Gastroesophageal sphincter (tissue), 4 donors: ENCODE measurements at regions not wholly inside any gene's neighbourhood (a gene's known extent, or its start where the extent isn't known, plus 50 kb on each side); places are given as distances from the start of the nearest gene placed in this dataset.

Experiments
- ATAC-seq: fragments of 150-250 bp; one replicate; pipeline ENCODE4 v1.9.1; 2016; ENCODE audit warnings: mild to moderate bottlenecking, moderate library complexity
- H3K27ac ChIP-seq, 4 donors: fragments of 200-600 bp; sonication (generic) in 3 of 4; 1 replicate in 3 of 4; 2 replicates in 1 of 4; pipeline ENCODE4 v1.5.1; 2016 to 2019
- H3K27me3 ChIP-seq: fragments of 200-600 bp; sonication (generic); one replicate; pipeline ENCODE4 v1.5.1; 2019
- H3K36me3 ChIP-seq, 2 donors: fragments of 200-600 bp; sonication (generic); one replicate each; pipeline ENCODE4 v1.5.1; 2019; ENCODE audit warnings: control low read depth in 1 of 2
- H3K4me1 ChIP-seq, 3 donors: fragments of 200-600 bp; sonication (generic); 1 replicate in 2 of 3; 2 replicates in 1 of 3; pipeline ENCODE4 v1.5.1; 2016 to 2019; ENCODE audit warnings: control low read depth in 2 of 3
- H3K4me3 ChIP-seq, 2 donors: fragments of 200-600 bp; sonication (generic); one replicate each; pipeline ENCODE4 v1.5.1; 2019; ENCODE audit warnings: mild to moderate bottlenecking in 1 of 2, moderate library complexity in 1 of 2
- H3K9me3 ChIP-seq, 3 donors: fragments of 200-600 bp; sonication (generic); one replicate each; pipeline ENCODE4 v1.5.1; 2017 to 2019; ENCODE audit warnings: control low read depth in 2 of 3
- EP300 ChIP-seq: sonication (generic); formaldehyde crosslinking; IDR thresholded peaks from one replicate; pipeline ENCODE4 v1.6.1; 2017; ENCODE audit warnings: antibody characterized with exemption, mild to moderate bottlenecking
- POLR2A ChIP-seq, 2 donors: fragments of 450-650 bp; IDR thresholded peaks; one replicate each; pipeline ENCODE4 v1.6.1; 2017; ENCODE audit warnings: antibody characterized with exemption in 2 of 2, mild to moderate bottlenecking in 2 of 2, moderate library complexity in 1 of 2
- POLR2AphosphoS5 ChIP-seq: sonication (generic); formaldehyde crosslinking; IDR thresholded peaks from one replicate; pipeline ENCODE4 v1.6.1; 2017; ENCODE audit warnings: antibody characterized with exemption
- WGBS, 2 donors: methylation state at CpG; one replicate each; pipeline ENCODE4 v1.1.5; 2018; ENCODE audit warnings: low coverage in 1 of 2; 5-methylcytosine and 5-hydroxymethylcytosine counted together
- TF ChIP-seq, protein P1 (sequence below), 4 experiments: fragments of 200-600 bp in 2 of 4; fragments of 450-650 bp in 2 of 4; sonication (generic) in 1 of 4; IDR thresholded peaks; one replicate each; pipeline ENCODE4 v1.5.1; 2017 to 2019; ENCODE audit warnings: antibody characterized with exemption in 4 of 4, mild to moderate bottlenecking in 2 of 4, moderate library complexity in 2 of 4

DNA sequence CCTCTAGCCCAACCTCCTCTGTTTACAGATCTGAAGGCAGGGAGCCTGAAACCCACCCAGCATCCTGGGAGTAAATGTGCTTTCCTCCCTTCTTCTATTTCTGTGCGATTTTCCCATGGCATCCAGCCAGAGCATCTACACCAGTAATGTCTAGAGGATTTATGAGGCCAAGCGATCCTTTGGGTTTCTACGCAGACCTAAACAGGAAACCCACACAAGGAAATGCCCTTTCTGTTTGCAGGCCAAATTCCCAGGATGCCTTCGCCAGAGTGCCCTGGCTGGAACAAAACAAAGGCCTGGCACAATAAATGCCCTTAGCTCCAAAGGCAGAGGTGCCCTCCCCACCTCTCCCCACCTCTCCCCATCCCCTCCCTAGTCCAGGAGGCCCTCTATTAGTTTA, 110.5 kb upstream of the CDC42BPA start:
- no peaks in the 10 kb centered on the region for H3K27me3 ChIP-seq

DNA sequence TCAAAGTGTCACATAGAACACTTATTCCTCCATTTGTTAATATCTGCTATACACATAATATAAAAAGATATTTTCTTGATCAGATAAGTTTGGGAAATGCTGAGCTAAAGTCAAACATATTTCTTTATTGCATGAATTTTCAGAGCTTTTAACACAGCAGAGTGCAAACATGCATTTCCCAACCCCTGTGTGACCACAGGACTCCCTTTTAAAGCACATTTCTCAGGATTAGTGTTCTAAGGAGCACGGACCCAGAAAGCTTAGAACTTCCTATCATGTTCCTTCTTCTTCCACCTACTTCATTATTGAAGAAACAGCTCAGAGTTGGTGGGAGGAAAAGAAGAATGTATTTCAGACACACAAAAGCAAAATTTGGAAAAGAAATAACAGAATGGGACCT, 109.1 kb upstream of the CDC42BPA start:
- Histone ChIP-seq H3K27me3 (no peaks in the 10 kb centered on the region), H3K27ac (no peak overlapping the region), H3K4me1 (peaks cover 0 to 37% (median 5%) of the 10 kb centered on the region in 3 donors), H3K9me3 (no peaks in the 10 kb centered on the region), H3K4me3 (no peak overlapping the region), H3K36me3 (no peaks in the 10 kb centered on the region)
- no peak for TF ChIP-seq POLR2A (IDR thresholded peaks at IDR 0.05)
- TF ChIP-seq EP300 = no peak
- TF ChIP-seq, protein P1, sequence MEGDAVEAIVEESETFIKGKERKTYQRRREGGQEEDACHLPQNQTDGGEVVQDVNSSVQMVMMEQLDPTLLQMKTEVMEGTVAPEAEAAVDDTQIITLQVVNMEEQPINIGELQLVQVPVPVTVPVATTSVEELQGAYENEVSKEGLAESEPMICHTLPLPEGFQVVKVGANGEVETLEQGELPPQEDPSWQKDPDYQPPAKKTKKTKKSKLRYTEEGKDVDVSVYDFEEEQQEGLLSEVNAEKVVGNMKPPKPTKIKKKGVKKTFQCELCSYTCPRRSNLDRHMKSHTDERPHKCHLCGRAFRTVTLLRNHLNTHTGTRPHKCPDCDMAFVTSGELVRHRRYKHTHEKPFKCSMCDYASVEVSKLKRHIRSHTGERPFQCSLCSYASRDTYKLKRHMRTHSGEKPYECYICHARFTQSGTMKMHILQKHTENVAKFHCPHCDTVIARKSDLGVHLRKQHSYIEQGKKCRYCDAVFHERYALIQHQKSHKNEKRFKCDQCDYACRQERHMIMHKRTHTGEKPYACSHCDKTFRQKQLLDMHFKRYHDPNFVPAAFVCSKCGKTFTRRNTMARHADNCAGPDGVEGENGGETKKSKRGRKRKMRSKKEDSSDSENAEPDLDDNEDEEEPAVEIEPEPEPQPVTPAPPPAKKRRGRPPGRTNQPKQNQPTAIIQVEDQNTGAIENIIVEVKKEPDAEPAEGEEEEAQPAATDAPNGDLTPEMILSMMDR (IDR thresholded peaks at IDR 0.05) = no peak
- no peak for TF ChIP-seq POLR2AphosphoS5
- no peak for ATAC-seq
- WGBS, 2 donors = 82% methylated on average over 1 of the region's 1 CpG; no CpG with 5 or more reads in 1 of the 2 donors

More for the DNA sequence above, 110.5 kb upstream of the CDC42BPA start:
- Histone ChIP-seq H3K9me3 (no peaks in the 10 kb centered on the region), H3K4me1 (peaks cover 0 to 37% (median 5%) of the 10 kb centered on the region in 3 donors), H3K27ac (peak overlapping the region in 3 of 4 donors; percentile 19 to 50 (median 35)), H3K4me3 (no peak overlapping the region), H3K36me3 (no peaks in the 10 kb centered on the region)
- TF ChIP-seq POLR2A (IDR thresholded peaks at IDR 0.05) (no peak), EP300 (no peak), POLR2AphosphoS5 (no peak)
- TF ChIP-seq, protein P1 (IDR thresholded peaks at IDR 0.05) = no peak
- 50% methylated on average over 3 of the region's 4 CpGs; no CpG with 5 or more reads in 1 of the 2 donors for WGBS, 2 donors
- no peak for ATAC-seq

DNA sequence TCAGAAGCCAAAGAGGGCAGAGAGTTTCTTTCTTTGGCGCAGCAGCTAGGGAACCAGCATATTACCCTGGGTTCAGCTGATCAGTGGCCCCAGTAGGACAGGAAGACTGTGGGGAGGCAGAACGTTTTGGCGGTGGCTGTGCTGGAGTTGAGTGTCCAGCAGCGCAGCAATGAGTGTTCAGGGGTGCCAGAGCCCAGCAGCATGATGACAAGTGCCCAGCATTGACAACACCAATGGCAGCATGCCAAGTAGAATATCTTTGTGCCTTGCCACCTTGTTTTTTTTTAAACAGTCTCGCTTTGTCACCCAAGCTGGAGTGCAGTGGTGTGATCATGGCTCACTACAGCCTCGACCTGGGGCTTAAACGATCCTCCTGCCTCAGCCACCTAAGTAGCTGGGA, 106.7 kb upstream of the CDC42BPA start:
- H3K36me3 ChIP-seq = no peaks in the 10 kb centered on the region
- no peak overlapping the region for H3K4me3 ChIP-seq
- ATAC-seq = no peak
- TF ChIP-seq POLR2A (IDR thresholded peaks at IDR 0.05) = no peak
- no peak for TF ChIP-seq EP300
- TF ChIP-seq, protein P1 (IDR thresholded peaks at IDR 0.05) = no peak
- H3K27ac ChIP-seq = no peak overlapping the region
- H3K9me3 ChIP-seq = no peaks in the 10 kb centered on the region
- 94 to 100% methylated on average over 3 to 7 of the region's 7 CpGs for WGBS, 2 donors
- peaks cover 0 to 19% (median 0%) of the 10 kb centered on the region in 3 donors for H3K4me1 ChIP-seq
- no peaks in the 10 kb centered on the region for H3K27me3 ChIP-seq

DNA sequence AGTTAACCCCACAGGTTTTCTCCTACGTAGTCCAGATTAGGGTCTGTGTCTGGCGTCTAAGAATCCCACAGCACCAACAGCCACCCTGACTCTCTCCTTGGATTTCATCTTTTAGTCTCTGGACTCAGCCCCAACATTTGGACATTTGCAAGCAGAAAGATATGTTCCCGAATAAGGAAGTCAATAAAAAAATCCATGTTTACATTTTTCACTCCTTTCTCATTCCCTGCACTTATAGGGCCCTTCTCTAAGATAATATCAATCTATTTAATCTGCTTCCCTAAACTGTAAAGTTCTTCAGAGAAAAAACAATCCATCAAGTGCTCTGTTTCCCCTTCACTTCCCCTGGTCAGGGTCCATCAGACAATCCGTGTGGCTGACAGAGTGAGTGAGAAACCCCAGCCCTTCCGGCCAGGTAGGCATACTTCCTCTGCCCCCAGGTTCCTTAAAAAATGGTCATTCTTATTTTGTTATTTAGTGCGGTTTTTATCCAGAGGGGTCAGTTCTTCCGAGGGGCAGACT, 105.9 kb upstream of the CDC42BPA start:
- TF ChIP-seq, protein P1 (IDR thresholded peaks at IDR 0.05) = no peak
- no peak for TF ChIP-seq POLR2AphosphoS5
- no peak for TF ChIP-seq EP300
- TF ChIP-seq POLR2A (IDR thresholded peaks at IDR 0.05) = no peak
- H3K9me3 ChIP-seq = no peaks in the 10 kb centered on the region
- WGBS, 2 donors = 68 to 76% methylated on average over 4 to 7 of the region's 7 CpGs

DNA sequence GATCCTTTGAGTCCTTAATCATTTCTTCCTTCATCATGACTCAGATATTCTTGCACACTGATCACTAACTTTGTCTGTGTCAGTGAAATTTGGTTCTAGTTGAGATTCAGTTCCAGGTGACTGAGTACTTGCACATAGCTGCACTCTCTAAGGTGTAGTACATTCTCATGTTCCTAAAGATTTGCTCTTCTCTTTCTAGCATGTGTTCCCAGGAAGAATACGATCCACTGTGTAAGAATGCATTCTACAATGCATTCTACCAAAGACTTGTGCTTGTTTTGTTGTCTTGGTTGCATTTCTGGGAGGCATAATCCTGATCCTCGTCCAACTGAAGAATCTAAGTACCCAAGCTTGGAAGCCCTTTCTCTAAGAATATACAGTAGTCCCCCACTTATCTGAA, 104.3 kb upstream of the CDC42BPA start:
- no peaks in the 10 kb centered on the region for H3K4me1 ChIP-seq
- no peak overlapping the region for H3K4me3 ChIP-seq
- H3K36me3 ChIP-seq = no peaks in the 10 kb centered on the region
- H3K9me3 ChIP-seq = no peaks in the 10 kb centered on the region
- TF ChIP-seq POLR2A (IDR thresholded peaks at IDR 0.05) = no peak
- TF ChIP-seq POLR2AphosphoS5 = no peak
- TF ChIP-seq, protein P1 (IDR thresholded peaks at IDR 0.05) = no peak
- no peak for TF ChIP-seq EP300
- no peaks in the 10 kb centered on the region for H3K27me3 ChIP-seq
- 58 to 67% methylated on average over 2 of the region's 2 CpGs for WGBS, 2 donors
- ATAC-seq = no peak
- no peak overlapping the region for H3K27ac ChIP-seq

More for the DNA sequence above, 105.9 kb upstream of the CDC42BPA start:
- no peak overlapping the region for H3K27ac ChIP-seq
- H3K4me3 ChIP-seq = no peak overlapping the region
- H3K4me1 ChIP-seq = peaks cover 0 to 12% (median 0%) of the 10 kb centered on the region in 3 donors
- ATAC-seq = no peak
- no peaks in the 10 kb centered on the region for H3K36me3 ChIP-seq
- no peaks in the 10 kb centered on the region for H3K27me3 ChIP-seq
